OCI-LY7 (cell line): ENCODE measurements at regions not wholly inside any gene's neighbourhood (a gene's known extent, or its start where the extent isn't known, plus 50 kb on each side); places are given as distances from the start of the nearest gene placed in this dataset.

Source experiments
- EZH2phosphoT487 ChIP-seq: fragments of 200-600 bp; sonication (generic); IDR thresholded peaks from 2 replicates; pipeline ENCODE4 v1.6.1; 2018; ENCODE audit warnings: low read depth, borderline replicate concordance, mild to moderate bottlenecking, mixed run types, antibody characterized with exemption, low read length, moderate library complexity, mixed read lengths
- TF ChIP-seq, protein P1 (sequence below): fragments of 200-600 bp; sonication (generic); conservative IDR thresholded peaks from 2 replicates; pipeline ENCODE4 v1.5.1; 2014; ENCODE audit warnings: mild to moderate bottlenecking, antibody characterized with exemption, low read length, moderate library complexity, mixed read lengths

DNA sequence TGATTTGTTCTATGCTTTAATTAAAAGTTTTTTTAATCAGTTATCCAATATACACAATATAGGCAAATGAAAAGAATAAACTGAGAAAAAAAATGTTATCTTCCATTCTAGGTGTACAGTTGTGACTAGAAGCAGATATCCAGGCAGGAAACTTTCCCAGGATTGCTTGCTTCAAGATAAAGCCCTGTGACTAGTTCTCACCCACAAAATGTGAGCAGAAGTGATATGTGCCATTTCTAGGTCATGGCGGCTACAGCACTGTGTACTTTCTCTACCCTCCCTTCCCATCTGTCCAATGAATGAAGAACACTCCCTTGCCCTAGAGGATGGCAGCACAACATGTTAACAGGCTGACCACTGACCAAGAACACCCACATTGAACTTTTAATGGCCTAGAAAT, 110.5 kb upstream of the STT3B start:
- TF ChIP-seq, protein P1, sequence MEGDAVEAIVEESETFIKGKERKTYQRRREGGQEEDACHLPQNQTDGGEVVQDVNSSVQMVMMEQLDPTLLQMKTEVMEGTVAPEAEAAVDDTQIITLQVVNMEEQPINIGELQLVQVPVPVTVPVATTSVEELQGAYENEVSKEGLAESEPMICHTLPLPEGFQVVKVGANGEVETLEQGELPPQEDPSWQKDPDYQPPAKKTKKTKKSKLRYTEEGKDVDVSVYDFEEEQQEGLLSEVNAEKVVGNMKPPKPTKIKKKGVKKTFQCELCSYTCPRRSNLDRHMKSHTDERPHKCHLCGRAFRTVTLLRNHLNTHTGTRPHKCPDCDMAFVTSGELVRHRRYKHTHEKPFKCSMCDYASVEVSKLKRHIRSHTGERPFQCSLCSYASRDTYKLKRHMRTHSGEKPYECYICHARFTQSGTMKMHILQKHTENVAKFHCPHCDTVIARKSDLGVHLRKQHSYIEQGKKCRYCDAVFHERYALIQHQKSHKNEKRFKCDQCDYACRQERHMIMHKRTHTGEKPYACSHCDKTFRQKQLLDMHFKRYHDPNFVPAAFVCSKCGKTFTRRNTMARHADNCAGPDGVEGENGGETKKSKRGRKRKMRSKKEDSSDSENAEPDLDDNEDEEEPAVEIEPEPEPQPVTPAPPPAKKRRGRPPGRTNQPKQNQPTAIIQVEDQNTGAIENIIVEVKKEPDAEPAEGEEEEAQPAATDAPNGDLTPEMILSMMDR: no peak
- TF ChIP-seq EZH2phosphoT487: no peak
